IgD-negative memory B cell (primary cell): ENCODE measurements at regions not wholly inside any gene's neighbourhood (a gene's known extent, or its start where the extent isn't known, plus 50 kb on each side); places are given as distances from the start of the nearest gene placed in this dataset.

Experiments used
- H3K27ac Mint-ChIP-seq, 3 donors: one replicate each; pipeline ENCODE4 v1.8.0; 2020 to 2022; ENCODE audit warnings: mild to moderate bottlenecking in 3 of 3, mixed read lengths in 3 of 3, moderate library complexity in 1 of 3
- H3K27me3 Mint-ChIP-seq: one replicate; pipeline ENCODE4 v1.8.0; 2021; ENCODE audit warnings: mixed read lengths
- H3K36me3 Mint-ChIP-seq: one replicate; pipeline ENCODE4 v1.8.0; 2020; ENCODE audit warnings: mild to moderate bottlenecking, mixed read lengths
- H3K4me1 Mint-ChIP-seq, 3 donors: one replicate each; pipeline ENCODE4 v1.8.0; 2020 to 2022; ENCODE audit warnings: mixed read lengths in 3 of 3, mild to moderate bottlenecking in 1 of 3
- H3K4me3 Mint-ChIP-seq, 4 donors: one replicate each; pipeline ENCODE4 v1.8.0; 2020 to 2022; ENCODE audit warnings: mild to moderate bottlenecking in 4 of 4, mixed read lengths in 4 of 4, moderate library complexity in 3 of 4
- H3K9me3 Mint-ChIP-seq, 3 donors: one replicate each; pipeline ENCODE4 v1.8.0; 2020 to 2021; ENCODE audit warnings: mixed read lengths in 3 of 3, mild to moderate bottlenecking in 1 of 3

GRCh38 chr5:175285261-175285660, 158.7 kb downstream of the DRD1 start:
- Mint-ChIP-seq H3K4me1 (peaks cover 0 to 2% (median 0%) of the 10 kb centered on the region in 3 donors), H3K36me3 (peaks cover 2% of the 10 kb centered on the region)

GRCh38 chr5:175284806-175285205, 159.2 kb downstream of the DRD1 start:
- Mint-ChIP-seq H3K27me3 (peaks cover 2% of the 10 kb centered on the region), H3K4me3 (no peak overlapping the region), H3K9me3 (peaks cover 0 to 3% (median 2%) of the 10 kb centered on the region in 3 donors), H3K27ac (no peak overlapping the region), H3K4me1 (peaks cover 0 to 2% (median 0%) of the 10 kb centered on the region in 3 donors), H3K36me3 (peaks cover 2% of the 10 kb centered on the region)

More at GRCh38 chr5:175285261-175285660, 158.7 kb downstream of the DRD1 start:
- no peak overlapping the region for H3K4me3 Mint-ChIP-seq
- peaks cover 2% of the 10 kb centered on the region for H3K27me3 Mint-ChIP-seq
- H3K27ac Mint-ChIP-seq, result no peak overlapping the region
- peaks cover 0 to 2% (median 0%) of the 10 kb centered on the region in 3 donors for H3K9me3 Mint-ChIP-seq

- Mint-ChIP-seq H3K4me3 (no peak overlapping the region), H3K36me3 (peaks cover 2% of the 10 kb centered on the region), H3K27me3 (peaks cover 2% of the 10 kb centered on the region), H3K27ac (no peak overlapping the region), H3K9me3 (peaks cover 0 to 7% (median 2%) of the 10 kb centered on the region in 3 donors), H3K4me1 (peaks cover 0 to 2% (median 0%) of the 10 kb centered on the region in 3 donors)
Measured at GRCh38 chr5:175282611-175283225, 161.3 kb downstream of the DRD1 start.

GRCh38 chr5:175281714-175282113, 162.3 kb downstream of the DRD1 start:
- H3K36me3 Mint-ChIP-seq, result no peaks in the 10 kb centered on the region
- peaks cover 0 to 2% (median 0%) of the 10 kb centered on the region in 3 donors for H3K4me1 Mint-ChIP-seq
- H3K9me3 Mint-ChIP-seq, result peaks cover 0 to 7% (median 0%) of the 10 kb centered on the region in 3 donors
- H3K27me3 Mint-ChIP-seq, result peaks cover 2% of the 10 kb centered on the region
- no peak overlapping the region for H3K27ac Mint-ChIP-seq
- no peak overlapping the region for H3K4me3 Mint-ChIP-seq

- H3K27ac Mint-ChIP-seq, result no peak overlapping the region
- peaks cover 0 to 7% (median 0%) of the 10 kb centered on the region in 3 donors for H3K9me3 Mint-ChIP-seq
- H3K4me1 Mint-ChIP-seq, result peaks cover 0 to 2% (median 0%) of the 10 kb centered on the region in 3 donors
- no peaks in the 10 kb centered on the region for H3K36me3 Mint-ChIP-seq
- H3K27me3 Mint-ChIP-seq, result peaks cover 3% of the 10 kb centered on the region
- H3K4me3 Mint-ChIP-seq, result no peak overlapping the region
Measured at GRCh38 chr5:175281257-175281656, 162.7 kb downstream of the DRD1 start.

- no peak overlapping the region for H3K27ac Mint-ChIP-seq
- H3K27me3 Mint-ChIP-seq, result peaks cover 2% of the 10 kb centered on the region
- H3K36me3 Mint-ChIP-seq, result no peaks in the 10 kb centered on the region
- H3K4me3 Mint-ChIP-seq, result no peak overlapping the region
- peaks cover 0 to 2% (median 0%) of the 10 kb centered on the region in 3 donors for H3K4me1 Mint-ChIP-seq
- H3K9me3 Mint-ChIP-seq, result peaks cover 0 to 7% (median 0%) of the 10 kb centered on the region in 3 donors
Measured at GRCh38 chr5:175279506-175279905, 164.5 kb downstream of the DRD1 start.

- Mint-ChIP-seq H3K27ac (no peak overlapping the region), H3K9me3 (peaks cover 2 to 11% (median 6%) of the 10 kb centered on the region in 3 donors), H3K27me3 (peaks cover 2% of the 10 kb centered on the region), H3K4me1 (no peaks in the 10 kb centered on the region), H3K4me3 (no peak overlapping the region), H3K36me3 (no peaks in the 10 kb centered on the region)
Measured at GRCh38 chr5:175275748-175276147, 168.2 kb downstream of the DRD1 start.

- H3K27me3 Mint-ChIP-seq, result peaks cover 2% of the 10 kb centered on the region
- no peak overlapping the region for H3K27ac Mint-ChIP-seq
- no peaks in the 10 kb centered on the region for H3K36me3 Mint-ChIP-seq
- no peak overlapping the region for H3K4me3 Mint-ChIP-seq
- peaks cover 2 to 10% (median 8%) of the 10 kb centered on the region in 3 donors for H3K9me3 Mint-ChIP-seq
- no peaks in the 10 kb centered on the region for H3K4me1 Mint-ChIP-seq
Measured at GRCh38 chr5:175275097-175275496, 168.9 kb downstream of the DRD1 start.

GRCh38 chr5:175274171-175274570, 169.8 kb downstream of the DRD1 start:
- peaks cover 2% of the 10 kb centered on the region for H3K27me3 Mint-ChIP-seq
- H3K27ac Mint-ChIP-seq, result no peak overlapping the region
- no peak overlapping the region for H3K4me3 Mint-ChIP-seq

GRCh38 chr5:175264406-175264805, 179.6 kb downstream of the DRD1 start:
- no peaks in the 10 kb centered on the region for H3K4me1 Mint-ChIP-seq
- H3K27ac Mint-ChIP-seq, result no peak overlapping the region
- H3K27me3 Mint-ChIP-seq, result no peaks in the 10 kb centered on the region
- peaks cover 6 to 21% (median 12%) of the 10 kb centered on the region in 3 donors for H3K9me3 Mint-ChIP-seq
- H3K4me3 Mint-ChIP-seq, result no peak overlapping the region
- no peaks in the 10 kb centered on the region for H3K36me3 Mint-ChIP-seq

More at GRCh38 chr5:175274171-175274570, 169.8 kb downstream of the DRD1 start:
- Mint-ChIP-seq H3K9me3 (peaks cover 2 to 8% (median 6%) of the 10 kb centered on the region in 3 donors), H3K4me1 (no peaks in the 10 kb centered on the region), H3K36me3 (no peaks in the 10 kb centered on the region)

GRCh38 chr5:175263776-175264175, 180.2 kb downstream of the DRD1 start:
- peaks cover 6 to 21% (median 12%) of the 10 kb centered on the region in 3 donors for H3K9me3 Mint-ChIP-seq
- no peaks in the 10 kb centered on the region for H3K36me3 Mint-ChIP-seq
- H3K4me1 Mint-ChIP-seq, result no peaks in the 10 kb centered on the region
- H3K4me3 Mint-ChIP-seq, result no peak overlapping the region
- H3K27ac Mint-ChIP-seq, result no peak overlapping the region
- no peaks in the 10 kb centered on the region for H3K27me3 Mint-ChIP-seq

- Mint-ChIP-seq H3K27ac (no peak overlapping the region), H3K36me3 (no peaks in the 10 kb centered on the region), H3K4me3 (no peak overlapping the region), H3K4me1 (no peaks in the 10 kb centered on the region), H3K27me3 (no peaks in the 10 kb centered on the region), H3K9me3 (peaks cover 2 to 14% (median 10%) of the 10 kb centered on the region in 3 donors)
Measured at GRCh38 chr5:175261526-175261925, 182.5 kb downstream of the DRD1 start.

GRCh38 chr5:175261037-175261436, 182.9 kb downstream of the DRD1 start:
- Mint-ChIP-seq H3K27me3 (no peaks in the 10 kb centered on the region), H3K9me3 (peaks cover 2 to 14% (median 10%) of the 10 kb centered on the region in 3 donors), H3K4me3 (no peak overlapping the region), H3K27ac (no peak overlapping the region), H3K4me1 (no peaks in the 10 kb centered on the region), H3K36me3 (no peaks in the 10 kb centered on the region)

GRCh38 chr5:175257847-175258194, 186.2 kb downstream of the DRD1 start:
- H3K9me3 Mint-ChIP-seq, result peaks cover 0 to 5% (median 4%) of the 10 kb centered on the region in 3 donors
- H3K4me3 Mint-ChIP-seq, result no peak overlapping the region
- no peaks in the 10 kb centered on the region for H3K4me1 Mint-ChIP-seq
- H3K36me3 Mint-ChIP-seq, result no peaks in the 10 kb centered on the region
- no peaks in the 10 kb centered on the region for H3K27me3 Mint-ChIP-seq
- peak overlapping the region in 1 of 3 donors; percentile 71 for H3K27ac Mint-ChIP-seq

GRCh38 chr5:175257128-175257846, 186.7 kb downstream of the DRD1 start:
- no peaks in the 10 kb centered on the region for H3K4me1 Mint-ChIP-seq
- peaks cover 0 to 4% (median 1%) of the 10 kb centered on the region in 3 donors for H3K9me3 Mint-ChIP-seq
- no peaks in the 10 kb centered on the region for H3K36me3 Mint-ChIP-seq
- no peaks in the 10 kb centered on the region for H3K27me3 Mint-ChIP-seq
- no peak overlapping the region for H3K4me3 Mint-ChIP-seq
- no peak overlapping the region for H3K27ac Mint-ChIP-seq
